AG09319 (cell line): ENCODE measurements at regions not wholly inside any gene's neighbourhood (a gene's known extent, or its start where the extent isn't known, plus 50 kb on each side); places are given as distances from the start of the nearest gene placed in this dataset.

Source experiments
- DNase-seq: peaks from one replicate; pipeline ENCODE4 v3.0.0-alpha.2; 2010; ENCODE audit warnings: low read depth; ENCODE audit errors: extremely low read depth
- CTCF ChIP-seq: IDR thresholded peaks from 2 replicates; pipeline ENCODE4 v1.5.1; 2011; ENCODE audit warnings: low read depth, mild to moderate bottlenecking, inconsistent platforms, low read length, moderate library complexity

- no peak for DNase-seq
Measured at GRCh38 chr1:73576083-73576482, 621.9 kb downstream of the LRRIQ3 start.

GRCh38 chr1:73564294-73564693, 633.7 kb downstream of the LRRIQ3 start:
- DNase-seq, result no peak
- TF ChIP-seq CTCF, result no peak

More at GRCh38 chr1:73576083-73576482, 621.9 kb downstream of the LRRIQ3 start:
- no peak for TF ChIP-seq CTCF

GRCh38 chr1:73556270-73556669, 641.7 kb downstream of the LRRIQ3 start:
- no peak for DNase-seq
- no peak for TF ChIP-seq CTCF

GRCh38 chr1:73537400-73537799, 660.6 kb downstream of the LRRIQ3 start:
- no peak for TF ChIP-seq CTCF
- DNase-seq, result no peak

GRCh38 chr1:73517603-73518191, 680.3 kb downstream of the LRRIQ3 start:
- DNase-seq, result no peak
- no peak for TF ChIP-seq CTCF

GRCh38 chr1:73516451-73516850, 681.5 kb downstream of the LRRIQ3 start:
- TF ChIP-seq CTCF, result no peak
- no peak for DNase-seq

GRCh38 chr1:73511038-73511437, 686.9 kb downstream of the LRRIQ3 start:
- TF ChIP-seq CTCF, result no peak
- no peak for DNase-seq
